Putamen (tissue), 1 donor: ENCODE measurements at regions not wholly inside any gene's neighbourhood (a gene's known extent, or its start where the extent isn't known, plus 50 kb on each side); places are given as distances from the start of the nearest gene placed in this dataset.

Source experiments
- DNase-seq: peaks from one replicate; pipeline ENCODE4 v3.0.0-alpha.2; 2016; ENCODE audit warnings: low spot score

DNA sequence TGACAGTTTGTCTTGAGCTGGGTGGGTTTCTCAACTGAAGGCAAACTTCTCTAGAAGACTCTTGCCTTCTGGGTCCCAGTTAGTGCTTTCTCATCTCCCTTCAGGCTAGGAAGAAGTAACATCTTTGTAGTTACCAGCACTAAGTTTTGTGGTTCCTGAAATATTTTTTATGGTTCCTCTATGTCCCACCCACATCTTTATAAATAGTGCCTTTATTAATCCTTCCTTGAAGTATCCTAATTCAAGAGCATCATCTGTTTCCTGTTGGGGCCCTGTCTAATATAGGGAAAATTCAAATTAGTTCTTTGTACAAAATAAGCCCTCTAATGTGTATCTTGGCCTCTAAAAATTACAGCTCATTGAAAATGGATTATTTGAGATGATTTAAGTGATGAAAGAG lies 147.4 kb upstream of the MAOA start:
- no peak for DNase-seq

DNA sequence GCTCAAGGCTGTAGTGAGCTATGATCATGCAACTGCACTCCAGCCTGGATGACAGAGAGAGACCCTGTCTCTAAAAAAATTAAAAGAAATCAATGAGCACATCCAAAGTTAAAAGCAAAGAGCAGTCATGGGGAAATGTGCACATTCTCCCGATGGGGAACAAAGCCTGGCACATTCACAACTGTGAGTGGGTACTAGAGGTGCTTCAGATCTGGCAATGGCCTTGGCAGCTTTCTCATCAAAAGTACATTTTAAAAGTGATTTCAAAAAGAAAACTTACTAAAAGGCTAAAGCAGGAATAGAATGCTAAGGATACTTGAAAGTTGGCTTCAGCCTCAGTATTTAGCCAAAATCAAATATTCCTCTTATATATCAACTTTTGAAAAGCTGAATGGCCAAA lies 145.9 kb upstream of the MAOA start:
- no peak for DNase-seq

DNA sequence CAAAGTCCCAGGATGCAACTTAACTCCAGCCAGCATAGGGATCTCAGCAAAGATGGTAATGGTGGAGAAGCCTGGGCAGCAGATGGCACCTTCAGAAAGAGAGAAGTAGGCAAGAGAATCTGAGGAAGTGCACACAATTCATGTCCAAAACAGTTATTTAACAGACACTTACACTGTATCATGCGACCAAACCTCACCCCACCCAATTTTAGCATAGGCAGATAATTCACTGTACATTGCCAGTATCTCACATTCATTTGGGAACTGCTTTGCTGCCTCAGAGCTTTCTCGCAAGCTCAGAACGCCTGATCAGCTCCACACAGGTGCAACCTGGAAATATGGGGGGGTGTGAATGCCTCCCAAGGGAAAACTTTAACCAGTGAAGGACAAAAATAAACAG lies 143.0 kb upstream of the MAOA start:
- DNase-seq: no peak

DNA sequence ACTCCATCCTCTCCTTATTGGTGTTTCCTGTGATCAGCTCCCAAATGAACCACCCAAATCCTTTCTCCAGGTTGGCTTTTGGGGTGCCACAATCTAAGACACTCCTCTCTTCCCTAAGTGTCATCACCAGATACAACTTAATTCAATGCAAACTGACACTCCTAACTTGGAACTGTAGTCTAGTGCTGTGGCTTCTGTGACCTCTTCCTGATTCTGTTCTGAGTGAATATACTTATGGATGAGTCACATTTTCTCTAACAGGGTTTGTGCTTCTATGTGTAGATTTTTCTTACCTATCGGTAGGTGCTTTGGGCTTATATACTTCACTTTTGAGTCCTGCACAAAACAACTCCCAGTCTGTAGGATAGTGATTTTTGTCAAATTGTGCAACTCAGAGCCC lies 141.3 kb upstream of the MAOA start:
- DNase-seq: no peak

DNA sequence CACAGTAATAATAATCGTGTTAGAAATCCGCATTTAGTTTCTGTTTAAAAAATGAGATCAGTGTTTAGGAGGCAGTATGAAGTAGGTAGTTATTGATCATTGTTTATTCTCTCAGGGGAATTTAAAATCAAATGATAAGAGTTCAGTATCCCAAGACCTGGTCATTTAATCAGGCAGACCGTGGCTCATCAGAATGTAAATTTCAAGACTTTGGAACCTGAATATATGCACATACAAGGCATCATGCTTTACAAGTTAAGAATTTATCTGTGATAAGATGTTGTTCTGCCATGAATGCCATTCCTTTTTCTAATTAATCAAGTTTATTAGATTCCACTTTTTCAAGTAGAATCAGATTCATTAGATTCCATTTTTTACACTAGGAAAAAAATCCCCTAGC lies 133.5 kb upstream of the MAOA start:
- no peak for DNase-seq

DNA sequence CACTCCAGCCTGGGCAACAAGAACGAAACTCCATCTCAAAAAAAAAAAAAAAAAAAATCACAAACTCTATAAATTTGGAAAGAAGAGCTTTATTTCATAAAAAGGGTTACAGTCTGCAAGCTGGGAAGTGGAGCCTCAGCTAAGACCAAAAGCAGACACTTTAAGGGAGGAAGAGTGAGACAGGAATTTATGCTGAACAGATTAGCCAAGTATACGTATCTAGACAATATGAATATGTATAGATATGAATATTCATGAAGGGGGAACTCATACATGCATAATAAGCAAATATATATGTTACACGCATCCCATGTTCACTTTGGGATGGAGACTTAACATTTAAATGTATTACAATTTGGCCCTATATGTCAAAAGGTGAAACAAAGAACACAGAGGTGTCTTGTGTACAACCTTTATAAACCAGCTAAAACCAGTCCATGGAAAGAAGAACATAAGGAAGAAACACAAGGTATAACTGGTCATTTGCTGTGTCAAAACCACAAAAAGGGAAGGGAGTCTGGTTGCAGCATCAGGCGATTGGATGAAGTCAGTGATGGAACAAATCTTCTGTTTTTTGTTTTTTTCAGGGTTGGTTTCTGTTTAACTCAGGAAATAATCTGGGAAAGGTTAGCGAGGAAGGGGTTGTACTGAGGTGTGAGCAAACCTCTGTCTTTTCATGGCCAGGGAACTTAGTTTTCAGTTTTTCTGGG lies 130.0 kb upstream of the MAOA start:
- DNase-seq: no peak

DNA sequence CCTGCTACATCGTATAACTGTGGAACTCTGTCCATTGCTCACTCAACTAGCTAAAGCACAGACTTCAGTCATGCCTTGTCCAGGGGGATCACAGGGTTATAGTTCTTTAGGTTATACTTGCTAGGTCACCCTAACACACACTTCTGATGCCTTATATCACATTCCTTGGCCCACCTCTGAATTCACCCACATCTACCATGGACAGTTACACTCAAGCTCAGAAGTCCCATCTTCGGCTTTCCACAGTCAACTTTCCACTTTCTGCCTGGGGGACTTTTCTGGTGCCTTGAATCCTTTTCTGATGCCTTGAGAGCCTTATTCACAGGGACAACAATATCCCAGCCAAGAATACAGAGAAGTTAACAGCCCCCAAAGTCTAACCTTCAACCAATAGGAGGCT lies 129.2 kb upstream of the MAOA start:
- DNase-seq: no peak

DNA sequence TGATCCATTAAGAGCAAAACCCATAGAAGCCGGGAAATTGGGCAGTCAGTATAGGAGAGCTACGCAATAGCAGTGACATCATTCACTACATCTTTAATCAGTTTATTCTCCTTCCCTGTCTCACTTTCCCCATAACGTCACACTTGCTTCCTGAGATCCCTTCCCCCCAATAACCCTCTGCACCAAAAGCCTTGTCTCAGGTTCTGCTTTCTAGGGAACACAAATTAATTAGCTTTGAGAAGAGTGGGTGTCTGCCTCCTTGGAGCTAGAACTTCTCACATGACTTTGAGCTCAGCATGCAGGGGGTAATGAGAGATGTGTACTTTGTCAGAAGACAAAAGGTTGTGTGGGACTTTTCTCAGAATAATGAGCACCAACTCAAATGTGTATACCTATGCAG lies 128.3 kb upstream of the MAOA start:
- DNase-seq: no peak

DNA sequence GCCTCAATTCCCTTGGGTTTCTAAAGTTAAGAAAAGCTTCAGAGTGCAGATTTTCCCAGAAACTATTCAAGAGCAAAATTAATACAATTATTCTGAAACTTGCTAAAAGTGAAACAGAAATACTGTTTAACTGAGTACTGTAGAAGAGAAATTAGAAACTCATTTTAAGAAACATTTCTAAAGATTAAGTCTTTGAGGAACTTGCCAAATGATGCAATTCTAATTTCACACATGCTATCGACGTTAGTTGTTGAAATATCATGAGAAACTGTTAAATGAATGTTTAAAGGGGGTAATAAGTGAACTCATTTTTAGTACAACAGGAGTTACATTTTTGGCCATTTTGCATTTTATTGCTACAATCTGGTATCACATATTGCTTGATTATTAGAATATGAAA lies 125.3 kb upstream of the MAOA start:
- no peak for DNase-seq

DNA sequence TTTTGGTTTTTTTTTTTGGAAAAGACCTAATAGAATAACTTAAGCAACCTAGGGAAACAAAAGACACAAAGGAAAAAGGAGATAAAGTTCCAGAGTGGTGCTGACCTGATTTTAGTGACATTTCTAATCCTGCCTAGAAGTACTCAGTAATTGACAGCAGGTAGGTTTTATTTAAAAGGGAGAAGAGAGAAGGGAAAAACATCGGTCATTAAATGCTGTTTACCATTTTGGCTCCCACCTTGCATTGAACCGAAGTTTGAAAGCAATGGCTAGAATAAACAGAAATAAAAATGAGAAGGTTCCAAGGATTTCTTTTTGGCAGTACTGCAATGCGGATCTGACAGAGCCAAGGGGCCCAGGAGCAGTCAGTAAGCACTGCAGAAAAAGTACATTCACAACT lies 115.8 kb upstream of the MAOA start:
- no peak for DNase-seq

DNA sequence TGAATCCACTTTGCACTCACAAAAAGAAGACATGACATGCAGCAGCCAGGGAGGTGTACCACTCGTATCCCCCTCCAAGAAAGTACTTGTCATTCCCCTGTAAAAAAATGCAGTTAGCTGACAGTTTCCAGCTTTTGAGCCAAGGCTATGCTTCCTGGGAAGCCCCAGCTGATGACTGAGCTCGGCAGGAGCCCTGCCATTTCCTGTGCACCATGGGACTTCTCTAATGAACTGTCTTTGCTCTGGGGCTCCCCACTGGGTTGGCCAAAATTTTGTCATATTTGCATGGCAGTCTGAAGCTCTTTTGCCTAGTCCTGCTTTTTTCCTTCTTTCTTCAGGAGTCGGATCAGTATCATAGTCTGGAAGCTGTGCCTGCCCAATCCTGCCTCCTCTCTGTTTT lies 104.5 kb upstream of the MAOA start:
- no peak for DNase-seq

DNA sequence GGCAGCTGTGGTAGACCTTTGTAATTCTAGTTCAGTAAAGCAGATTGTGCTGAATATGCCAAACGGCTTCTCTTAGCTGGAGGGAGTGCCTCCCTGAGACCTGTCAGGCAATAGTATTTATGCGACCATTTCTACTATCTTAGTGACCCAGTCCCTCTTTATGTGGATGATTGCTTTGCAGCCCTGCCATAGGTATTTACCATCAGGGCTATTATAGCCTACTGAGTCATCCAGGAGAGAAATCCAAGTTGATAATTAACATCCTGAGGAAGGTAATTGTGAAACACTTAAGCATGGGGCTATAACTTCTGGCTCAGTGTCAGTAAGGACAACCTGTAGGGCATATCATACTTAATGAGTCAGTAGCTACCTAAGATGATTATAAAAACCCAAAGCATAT lies 103.9 kb upstream of the MAOA start:
- no peak for DNase-seq

DNA sequence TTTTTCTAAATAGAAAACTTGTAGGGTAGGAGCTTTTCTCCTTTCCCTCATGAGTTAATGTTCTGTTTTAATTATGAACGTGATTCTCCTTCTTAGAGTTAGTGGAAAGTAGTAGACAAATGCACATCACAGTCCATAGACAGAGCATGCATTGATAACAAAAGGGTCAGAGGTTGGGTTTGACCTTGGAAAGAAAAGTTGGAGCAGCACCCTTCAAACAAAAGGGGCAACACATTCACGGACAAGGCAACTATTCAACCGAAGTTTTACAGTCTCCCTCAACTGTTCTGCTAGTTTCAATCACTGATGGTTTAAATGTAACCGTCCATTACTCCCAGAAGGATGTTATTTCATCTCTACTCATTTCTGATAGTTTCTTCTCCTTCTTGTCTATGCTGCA lies 103.4 kb upstream of the MAOA start:
- no peak for DNase-seq

DNA sequence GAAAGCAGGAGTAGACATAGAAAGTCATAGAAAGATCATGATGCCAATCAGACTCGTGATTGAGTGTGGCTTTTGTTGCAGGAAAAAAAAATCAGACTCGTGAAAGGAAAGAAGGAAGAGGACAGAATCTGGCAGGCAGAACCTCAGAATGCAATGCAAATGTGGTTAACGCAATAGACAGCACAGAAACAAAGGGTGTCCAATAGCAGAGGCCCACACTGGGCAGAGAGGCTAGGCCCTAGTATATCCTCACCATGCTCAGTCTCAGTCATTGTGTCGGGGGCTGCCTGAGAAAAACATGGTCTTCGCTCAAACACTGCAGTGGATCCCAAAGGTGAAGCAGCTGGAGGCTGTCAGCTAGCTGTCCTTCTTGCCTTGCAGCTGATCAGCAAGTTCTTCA lies 102.8 kb upstream of the MAOA start:
- no peak for DNase-seq

DNA sequence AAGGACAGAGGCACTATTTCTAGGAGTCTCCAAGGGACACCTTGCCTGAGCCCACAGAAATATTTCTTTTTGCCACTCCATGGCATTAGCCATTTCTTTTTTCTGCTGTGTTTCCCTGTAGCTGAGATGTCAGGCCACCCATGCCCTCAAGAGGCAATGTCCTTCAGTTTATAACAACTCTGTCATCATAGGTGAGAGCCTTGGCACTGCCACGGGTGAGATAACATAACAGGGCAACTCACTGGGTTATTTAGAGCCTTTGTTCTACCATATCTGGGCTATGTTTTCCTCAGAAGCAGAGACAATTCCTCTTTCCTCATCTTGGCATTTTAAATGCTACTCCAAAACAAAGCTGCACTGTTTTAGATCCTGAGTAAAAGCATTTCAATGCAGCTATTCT lies 99.9 kb upstream of the MAOA start:
- no peak for DNase-seq

DNA sequence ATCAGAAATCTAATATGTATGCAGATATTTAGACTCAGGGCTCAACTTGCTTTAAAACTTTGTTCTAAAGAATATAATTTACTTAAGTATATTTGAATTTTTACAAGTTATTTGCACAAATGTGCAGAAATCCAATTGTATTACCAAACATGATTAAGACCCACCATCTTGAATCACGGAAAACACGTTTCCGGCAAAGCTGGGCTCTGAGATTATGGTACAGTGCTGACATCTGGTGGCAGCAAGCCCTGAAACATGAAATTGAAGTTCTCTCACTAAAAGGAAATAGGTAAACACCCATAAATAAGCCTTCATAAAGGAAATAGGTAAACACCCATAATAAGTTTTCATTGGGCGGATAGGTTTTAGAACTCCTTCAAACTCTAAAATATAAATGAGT lies 98.3 kb upstream of the MAOA start:
- DNase-seq: peak; percentile 34

DNA sequence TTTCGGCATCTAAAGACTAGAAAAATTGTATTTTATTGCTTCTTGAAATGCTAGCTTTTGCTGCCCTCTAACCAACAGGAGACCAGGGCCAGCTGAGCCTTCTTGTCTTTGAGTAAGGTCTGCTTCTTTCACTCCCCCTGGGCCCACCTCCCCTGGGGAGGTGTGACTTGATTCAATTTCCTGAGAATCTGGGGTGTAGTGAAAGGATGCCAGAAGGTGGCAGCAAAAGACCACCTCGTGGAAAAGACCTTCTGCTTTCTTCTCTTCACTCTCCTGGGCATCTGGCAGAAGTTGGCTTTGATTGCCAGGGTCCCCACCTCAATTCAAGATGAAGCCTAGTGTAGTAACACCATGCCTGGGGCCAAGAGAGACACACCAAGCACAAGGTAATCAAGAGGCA lies 96.5 kb upstream of the MAOA start:
- peak; percentile 27 for DNase-seq

DNA sequence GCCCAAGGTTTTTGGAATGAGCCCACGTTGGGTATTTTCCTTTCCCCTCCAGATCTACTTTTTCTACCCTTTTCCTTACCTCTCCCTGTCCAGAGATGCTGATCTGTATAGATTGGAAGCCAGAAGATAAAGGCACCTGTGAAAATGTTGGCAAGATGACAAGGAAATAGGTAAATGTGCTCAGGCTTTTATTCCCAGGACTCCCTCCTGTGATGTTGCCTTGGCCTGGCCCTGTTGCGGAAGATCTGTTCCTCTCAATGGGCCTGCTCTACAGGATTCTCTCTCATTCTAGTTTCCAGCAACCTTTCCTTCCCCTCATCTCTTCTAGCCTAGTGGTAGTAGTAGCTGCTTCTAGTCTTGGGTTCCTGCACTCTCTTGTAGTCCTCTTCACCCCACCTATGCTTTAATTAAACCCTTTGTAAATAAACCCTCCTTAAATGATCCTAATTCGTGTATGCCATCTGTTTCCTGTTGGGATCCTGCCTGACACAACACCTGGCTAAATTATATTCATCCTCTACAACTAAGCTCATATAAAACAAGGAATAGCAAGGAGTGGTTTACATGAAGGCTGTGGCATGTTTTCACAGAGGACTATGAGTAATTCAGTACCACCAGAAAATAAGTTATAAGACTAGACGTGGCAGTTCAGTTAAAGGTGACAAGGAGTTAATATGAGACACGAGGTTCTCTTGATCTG lies 95.7 kb upstream of the MAOA start:
- DNase-seq: no peak

DNA sequence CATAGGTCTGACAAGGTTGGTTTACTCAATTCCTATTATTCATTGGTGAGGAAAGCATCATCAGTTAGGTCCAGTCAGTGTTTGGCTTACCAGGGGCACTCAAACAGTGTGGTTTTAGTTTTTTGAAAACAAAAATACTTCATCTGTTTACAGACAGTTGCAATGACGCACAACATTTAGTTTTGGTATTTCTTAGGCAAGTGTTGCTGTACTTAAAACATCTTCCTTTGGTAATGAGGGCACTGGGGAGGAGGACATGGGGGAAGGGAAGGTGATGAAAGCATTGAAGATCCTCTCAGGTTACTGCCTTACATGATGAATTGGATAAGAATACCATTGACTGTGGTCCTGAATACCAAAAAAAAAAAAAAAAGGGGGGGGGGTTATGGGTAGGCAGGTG lies 93.7 kb upstream of the MAOA start:
- no peak for DNase-seq

DNA sequence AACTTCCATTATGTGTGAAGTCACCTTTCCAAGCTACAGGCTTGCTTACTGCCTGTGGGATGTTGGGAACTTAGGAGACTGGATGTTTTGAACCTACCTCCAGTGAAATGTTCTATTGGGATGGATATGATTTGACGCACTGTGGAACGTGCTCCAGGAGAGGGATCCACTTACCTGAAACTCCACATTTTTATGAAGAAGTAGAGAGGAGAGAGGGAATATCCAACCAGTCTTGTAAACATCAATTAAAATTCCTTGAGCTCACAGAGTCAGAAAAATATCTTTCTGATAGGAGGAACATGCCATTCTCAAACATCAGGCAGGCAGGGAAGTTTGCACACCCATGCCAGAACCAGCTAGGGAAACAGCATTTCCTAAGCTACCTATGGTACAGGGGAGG lies 91.1 kb upstream of the MAOA start:
- no peak for DNase-seq

DNA sequence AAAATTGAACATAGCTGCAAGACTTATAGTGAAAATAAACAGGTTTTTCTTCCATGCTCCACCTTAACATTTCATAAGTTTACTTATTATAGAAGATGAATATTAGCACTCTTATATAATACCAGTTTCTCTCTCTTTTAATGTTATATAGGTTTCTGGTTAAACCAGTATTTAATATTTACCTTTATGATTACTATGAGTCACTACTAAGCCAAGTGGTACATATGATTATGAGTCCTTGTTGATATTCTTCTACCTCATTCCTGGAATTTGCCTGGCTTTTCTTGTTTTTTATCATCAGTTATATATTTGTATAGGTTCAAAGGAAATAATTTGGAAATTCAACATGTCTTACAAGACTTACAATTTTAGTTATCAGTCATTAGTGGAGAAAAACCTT lies 89.9 kb upstream of the MAOA start:
- DNase-seq: no peak

DNA sequence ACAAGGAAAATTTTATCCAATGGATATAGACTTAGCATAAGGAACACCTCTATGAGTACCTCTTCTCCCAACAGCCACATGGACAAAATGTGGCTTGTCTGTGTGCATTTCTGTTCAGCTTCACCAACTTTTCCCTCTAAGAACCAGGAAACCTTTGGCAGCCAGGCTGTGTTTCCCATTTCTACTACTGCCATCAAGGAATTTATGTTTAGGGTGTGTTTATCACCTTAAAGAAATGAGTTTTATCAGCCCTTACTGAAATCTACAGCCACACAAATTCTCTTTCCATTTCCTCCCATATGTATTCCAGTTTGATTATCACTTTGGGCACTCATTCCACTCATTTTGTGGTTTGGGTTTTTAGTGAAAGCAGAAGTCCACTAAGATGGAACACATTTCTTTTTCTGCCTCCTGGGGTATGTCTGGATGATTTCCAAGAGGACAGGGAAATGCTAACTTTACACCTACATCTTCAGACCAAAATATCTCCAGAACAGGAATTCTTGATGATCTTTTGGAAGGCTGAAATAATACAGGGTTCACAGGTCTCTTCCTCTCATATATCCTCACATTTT lies 82.6 kb upstream of the MAOA start:
- DNase-seq: no peak

DNA sequence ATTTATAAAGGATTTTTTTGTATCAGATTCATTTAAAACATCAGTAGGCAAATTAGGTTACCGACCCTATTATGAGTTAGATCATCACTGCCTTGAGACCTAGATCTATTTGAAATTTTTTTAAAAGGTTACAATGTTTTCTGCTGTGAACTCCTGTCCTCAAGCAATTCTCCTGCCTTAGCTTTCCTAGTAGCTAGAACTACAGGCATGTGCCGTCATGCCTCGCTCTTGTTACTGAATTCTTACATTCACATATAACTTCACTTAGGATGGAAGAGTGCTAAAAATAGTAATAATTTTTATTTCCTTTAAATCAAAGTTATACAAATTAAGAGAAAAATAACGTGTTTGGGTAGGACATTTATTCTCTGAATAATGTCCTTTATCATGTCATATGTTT lies 75.5 kb upstream of the MAOA start:
- DNase-seq: no peak

DNA sequence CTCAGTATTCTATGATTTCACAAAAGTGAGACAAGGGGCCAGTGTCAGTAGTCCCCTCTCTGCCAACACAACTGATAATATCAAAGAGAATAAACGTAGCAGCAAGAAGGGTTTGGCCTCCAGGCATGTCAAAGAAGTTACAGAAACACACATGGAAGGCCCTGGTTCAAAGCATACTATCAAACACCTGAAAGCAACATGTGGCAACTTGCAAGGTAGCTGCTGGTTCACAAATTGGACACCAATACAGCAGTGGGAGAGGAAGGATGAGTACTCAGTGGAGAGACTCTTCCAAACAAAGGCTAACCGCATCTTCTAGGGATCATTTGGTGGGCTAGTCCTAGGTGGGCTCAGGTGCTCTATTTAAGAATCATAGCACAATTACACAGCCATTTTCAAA lies 74.9 kb upstream of the MAOA start:
- no peak for DNase-seq
